GM18505 (cell line): ENCODE measurements at regions not wholly inside any gene's neighbourhood (a gene's known extent, or its start where the extent isn't known, plus 50 kb on each side); places are given as distances from the start of the nearest gene placed in this dataset.

Source experiments
- ATAC-seq: cut with Tn5 transposase; IDR thresholded peaks from one replicate; pipeline ENCODE4 v1.9.1; 2021; ENCODE audit not compliant: unreplicated experiment
- POLR2A ChIP-seq: IDR thresholded peaks from 4 replicates; pipeline ENCODE4 v1.6.1; 2011; ENCODE audit warnings: borderline replicate concordance; ENCODE audit not compliant: insufficient read depth, insufficient read length; ENCODE audit errors: extremely low read depth

DNA sequence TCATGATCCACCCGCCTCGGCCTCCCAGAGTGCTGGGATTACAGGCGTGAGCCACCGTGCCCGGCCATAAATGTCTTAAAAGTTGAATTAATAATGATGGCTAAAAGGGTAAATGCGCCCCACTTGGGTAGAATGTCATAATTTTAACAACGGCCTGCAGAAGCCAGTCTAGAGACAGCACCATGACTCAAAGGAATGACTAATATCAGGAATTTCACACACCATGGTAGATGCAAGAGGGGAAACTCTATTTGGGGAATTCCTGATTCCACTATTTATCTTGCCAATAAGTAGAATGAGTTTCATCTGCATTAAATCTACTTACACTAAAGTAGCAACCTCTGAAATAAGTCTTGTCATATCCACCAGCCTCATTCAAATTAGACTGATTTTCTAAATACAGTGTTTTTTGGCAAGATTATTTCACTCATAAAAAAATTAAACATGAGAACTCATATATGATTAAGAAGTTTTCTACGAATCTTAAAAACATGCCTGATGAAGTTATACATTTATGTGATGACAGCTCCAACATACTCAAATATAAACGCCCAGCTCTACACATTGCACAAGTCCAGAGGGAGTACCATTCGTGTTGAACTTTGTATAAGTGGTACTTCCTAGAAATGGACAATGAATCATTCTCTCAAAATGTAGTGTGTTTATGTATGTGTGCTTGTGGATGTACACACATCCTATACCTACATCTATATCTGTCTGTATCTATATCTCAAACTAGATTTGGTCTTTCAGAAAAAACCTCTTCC, 309.7 kb downstream of the IRS1 start:
- TF ChIP-seq POLR2A: no peak
- ATAC-seq: peak; percentile 69

GRCh38 chr2:226488034-226488433, 311.6 kb downstream of the IRS1 start:
- TF ChIP-seq POLR2A: no peak
- no peak for ATAC-seq

DNA sequence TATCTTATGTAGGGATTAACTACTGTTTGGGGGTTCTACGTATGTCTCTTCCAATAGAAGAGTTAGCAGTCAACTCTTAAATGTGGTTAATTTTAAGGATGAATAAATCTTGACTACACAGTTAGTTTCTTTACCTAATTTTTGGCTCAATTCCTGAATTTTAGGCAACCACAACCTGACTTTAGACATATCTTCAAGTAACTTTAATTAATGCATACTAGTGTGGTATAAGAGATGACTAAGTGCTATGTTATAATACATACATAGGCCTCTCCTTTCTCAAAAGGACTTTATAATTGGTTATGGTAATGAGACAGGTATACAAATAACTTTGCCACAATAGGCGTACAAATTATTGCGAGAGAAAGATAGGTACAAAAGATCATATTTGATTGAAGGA, 312.0 kb downstream of the IRS1 start:
- TF ChIP-seq POLR2A: no peak
- no peak for ATAC-seq

- no peak for TF ChIP-seq POLR2A
- no peak for ATAC-seq
These were observed 315.6 kb downstream of the IRS1 start for GRCh38 chr2:226483745-226484619.

DNA sequence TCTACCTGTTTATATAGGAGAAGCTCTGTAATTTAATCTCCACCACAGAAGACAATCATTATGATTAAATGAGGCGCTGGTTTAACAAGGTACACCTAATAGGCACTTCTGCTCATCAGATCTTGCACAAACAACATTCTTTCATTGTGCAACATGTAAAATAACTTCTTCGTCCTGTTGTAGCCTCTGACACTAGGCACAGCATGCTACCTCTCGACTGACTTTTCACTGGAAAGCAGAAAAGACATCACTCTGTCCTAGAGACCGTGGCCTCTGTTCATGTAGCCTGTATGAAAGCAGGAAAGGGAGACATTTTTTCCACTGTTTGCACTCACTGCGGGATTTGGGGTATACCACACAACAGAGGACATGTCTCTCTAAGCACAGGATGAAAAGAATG, 316.5 kb downstream of the IRS1 start:
- no peak for TF ChIP-seq POLR2A
- ATAC-seq: no peak

DNA sequence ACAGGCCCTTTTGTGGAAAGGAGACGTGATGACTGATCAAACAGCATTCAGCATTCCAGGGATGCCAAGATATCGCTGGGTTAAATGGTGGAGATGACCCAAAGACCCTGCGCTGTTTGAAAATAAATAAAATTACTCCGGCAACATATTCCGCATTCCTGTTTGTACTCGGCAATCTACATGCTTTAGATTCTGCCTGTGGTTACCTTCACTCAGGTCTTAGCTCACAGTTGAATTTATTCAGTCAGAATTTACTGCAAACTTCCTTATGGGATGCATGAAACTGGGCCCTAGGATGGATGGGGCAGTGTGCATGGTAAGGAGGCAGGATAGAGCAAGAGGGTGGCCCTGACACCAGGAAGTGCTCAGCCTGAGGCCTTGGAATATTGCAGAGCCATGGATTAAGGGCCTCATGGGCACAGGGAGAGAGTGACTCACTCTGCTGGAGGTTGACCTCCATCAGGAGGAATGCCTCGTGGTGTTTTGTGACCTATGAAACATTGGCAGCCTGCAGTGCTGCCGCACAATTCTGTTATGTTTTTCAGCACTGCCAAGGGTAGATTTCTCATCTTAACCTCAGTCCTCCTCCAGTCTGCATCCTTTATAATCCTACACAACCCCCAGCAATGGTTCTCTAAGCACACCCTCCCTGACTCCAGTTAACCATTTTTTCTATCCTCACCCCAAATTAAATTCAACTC, 321.4 kb downstream of the IRS1 start:
- TF ChIP-seq POLR2A: no peak
- no peak for ATAC-seq

- no peak for ATAC-seq
- no peak for TF ChIP-seq POLR2A
These were observed 322.2 kb downstream of the IRS1 start for GRCh38 chr2:226477221-226478108.

GRCh38 chr2:226475650-226476049, 324.0 kb downstream of the IRS1 start:
- ATAC-seq: no peak
- TF ChIP-seq POLR2A: no peak

DNA sequence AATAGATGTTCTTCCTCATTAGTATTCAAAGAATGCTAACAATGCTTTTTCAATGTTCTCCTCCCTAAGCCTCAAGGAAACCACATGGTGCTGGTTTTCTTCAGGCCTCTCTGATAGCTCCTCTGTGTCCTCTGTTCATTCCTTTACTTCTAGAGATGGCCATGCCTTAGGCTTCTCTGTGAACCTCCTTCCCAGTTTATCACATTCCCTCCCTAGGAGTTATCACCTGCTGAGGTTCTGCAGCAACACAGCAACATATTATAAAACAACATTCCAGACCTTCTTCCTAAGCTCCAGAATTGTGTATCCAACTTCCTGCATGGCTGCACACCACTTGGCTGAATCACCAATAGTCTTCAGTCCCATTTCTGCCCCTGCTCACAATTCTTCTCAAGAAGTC, 325.5 kb downstream of the IRS1 start:
- no peak for ATAC-seq
- no peak for TF ChIP-seq POLR2A

DNA sequence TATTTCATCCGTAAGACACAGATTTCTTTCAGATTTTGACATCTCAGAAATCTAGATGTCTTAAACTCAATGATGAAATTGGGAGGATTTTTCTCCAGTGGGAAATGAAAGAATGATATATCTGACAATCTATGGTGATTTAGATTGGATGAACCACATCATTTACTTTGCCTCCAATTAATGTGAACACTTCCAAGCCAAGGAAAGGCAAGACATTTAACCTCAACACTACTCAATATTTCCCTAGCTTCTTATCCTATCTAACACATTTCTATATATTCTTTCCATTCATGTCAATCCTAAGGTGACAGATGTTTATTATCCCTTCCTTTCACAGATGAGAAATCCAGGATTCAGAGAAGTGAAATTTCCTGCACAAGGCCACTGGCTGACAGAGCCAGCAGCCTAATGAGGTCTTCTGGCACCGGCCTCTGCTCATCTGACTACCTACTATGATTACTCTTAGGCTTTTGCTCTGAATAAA, 327.6 kb downstream of the IRS1 start:
- ATAC-seq: no peak
- TF ChIP-seq POLR2A: no peak

GRCh38 chr2:226467633-226468032, 332.0 kb downstream of the IRS1 start:
- ATAC-seq: no peak
- TF ChIP-seq POLR2A: no peak

DNA sequence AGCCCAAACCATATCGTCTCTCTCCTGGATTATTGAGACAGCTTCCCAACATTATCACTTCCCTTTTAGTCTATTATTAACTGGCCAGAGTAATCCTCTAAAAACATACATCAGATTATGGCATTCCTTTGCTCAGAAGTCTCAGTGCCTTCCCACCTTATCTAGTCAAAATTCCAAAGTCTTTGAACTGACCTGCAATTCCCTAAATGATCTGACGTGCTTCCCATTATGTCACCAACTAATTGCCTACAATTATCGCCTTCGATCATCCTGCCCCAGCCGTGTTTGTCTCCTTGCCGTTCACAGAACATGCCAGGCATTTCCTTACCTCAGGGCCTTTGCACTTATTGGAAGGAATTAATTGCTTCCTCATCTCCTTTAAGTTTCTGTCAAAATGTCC, 332.4 kb downstream of the IRS1 start:
- no peak for TF ChIP-seq POLR2A
- no peak for ATAC-seq
